ENCODE measurements at regions not wholly inside any gene's neighbourhood (a gene's known extent, or its start where the extent isn't known, plus 50 kb on each side); places are given as distances from the start of the nearest gene placed in this dataset.

DNA sequence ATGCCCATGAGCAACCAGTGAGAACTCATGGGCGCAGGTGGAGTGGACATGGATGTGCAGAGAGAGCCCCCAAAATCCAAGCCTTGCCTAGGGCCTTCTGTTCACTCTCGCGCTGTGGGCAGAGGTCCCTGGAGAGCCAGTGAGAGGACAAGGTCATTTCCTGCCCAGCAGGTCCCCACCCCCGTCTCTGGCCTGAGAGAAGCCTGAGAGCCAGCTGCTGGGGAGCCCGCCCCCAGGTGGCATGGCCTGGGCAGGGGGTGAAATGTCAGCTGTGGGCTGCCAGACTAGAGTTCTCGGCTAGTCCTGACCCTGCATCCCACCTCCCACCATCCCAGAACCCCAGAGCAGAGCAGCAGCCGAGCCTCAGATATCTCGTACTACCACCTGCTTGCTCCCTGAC, 85.3 kb downstream of the BARX1 start:
- TF ChIP-seq POLR2A (IDR thresholded peaks at IDR 0.05) = no peak
- TF ChIP-seq, protein P1, sequence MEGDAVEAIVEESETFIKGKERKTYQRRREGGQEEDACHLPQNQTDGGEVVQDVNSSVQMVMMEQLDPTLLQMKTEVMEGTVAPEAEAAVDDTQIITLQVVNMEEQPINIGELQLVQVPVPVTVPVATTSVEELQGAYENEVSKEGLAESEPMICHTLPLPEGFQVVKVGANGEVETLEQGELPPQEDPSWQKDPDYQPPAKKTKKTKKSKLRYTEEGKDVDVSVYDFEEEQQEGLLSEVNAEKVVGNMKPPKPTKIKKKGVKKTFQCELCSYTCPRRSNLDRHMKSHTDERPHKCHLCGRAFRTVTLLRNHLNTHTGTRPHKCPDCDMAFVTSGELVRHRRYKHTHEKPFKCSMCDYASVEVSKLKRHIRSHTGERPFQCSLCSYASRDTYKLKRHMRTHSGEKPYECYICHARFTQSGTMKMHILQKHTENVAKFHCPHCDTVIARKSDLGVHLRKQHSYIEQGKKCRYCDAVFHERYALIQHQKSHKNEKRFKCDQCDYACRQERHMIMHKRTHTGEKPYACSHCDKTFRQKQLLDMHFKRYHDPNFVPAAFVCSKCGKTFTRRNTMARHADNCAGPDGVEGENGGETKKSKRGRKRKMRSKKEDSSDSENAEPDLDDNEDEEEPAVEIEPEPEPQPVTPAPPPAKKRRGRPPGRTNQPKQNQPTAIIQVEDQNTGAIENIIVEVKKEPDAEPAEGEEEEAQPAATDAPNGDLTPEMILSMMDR (IDR thresholded peaks at IDR 0.05) = no peak
